ENCODE measurements at regions not wholly inside any gene's neighbourhood (a gene's known extent, or its start where the extent isn't known, plus 50 kb on each side); places are given as distances from the start of the nearest gene placed in this dataset.

DNA sequence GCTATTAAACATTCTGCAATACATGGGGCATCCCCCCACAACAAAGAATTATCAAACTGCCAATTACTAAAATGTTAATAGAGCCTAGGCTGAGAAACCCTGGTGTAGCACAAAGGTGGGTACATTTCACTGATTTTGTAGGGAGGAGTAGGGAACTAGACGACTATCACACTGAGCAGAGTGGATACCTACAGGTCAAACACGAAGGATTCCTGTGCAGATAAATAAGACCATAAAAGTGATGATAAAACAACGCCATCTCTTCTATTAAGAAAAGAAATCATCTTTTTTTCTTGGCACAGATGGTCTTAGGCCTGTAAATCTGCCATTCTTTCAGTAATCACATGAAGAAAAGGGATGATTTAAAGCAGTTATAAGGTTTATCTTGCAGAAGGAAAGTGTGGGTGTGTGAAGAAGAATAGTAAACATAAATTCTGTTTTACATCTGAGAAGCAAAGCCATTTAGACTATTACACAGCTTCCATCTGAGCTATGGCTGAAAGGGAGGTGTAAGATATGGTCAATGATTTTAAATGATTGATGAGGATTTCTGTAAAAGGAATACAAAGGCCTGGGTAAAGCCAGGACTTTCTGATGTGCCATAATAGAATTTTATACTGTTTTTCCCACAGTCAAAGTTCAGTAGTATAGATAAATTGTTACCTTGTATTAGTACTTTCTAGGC lies 429.4 kb upstream of the GOT2 start:
- TF ChIP-seq, protein P1, sequence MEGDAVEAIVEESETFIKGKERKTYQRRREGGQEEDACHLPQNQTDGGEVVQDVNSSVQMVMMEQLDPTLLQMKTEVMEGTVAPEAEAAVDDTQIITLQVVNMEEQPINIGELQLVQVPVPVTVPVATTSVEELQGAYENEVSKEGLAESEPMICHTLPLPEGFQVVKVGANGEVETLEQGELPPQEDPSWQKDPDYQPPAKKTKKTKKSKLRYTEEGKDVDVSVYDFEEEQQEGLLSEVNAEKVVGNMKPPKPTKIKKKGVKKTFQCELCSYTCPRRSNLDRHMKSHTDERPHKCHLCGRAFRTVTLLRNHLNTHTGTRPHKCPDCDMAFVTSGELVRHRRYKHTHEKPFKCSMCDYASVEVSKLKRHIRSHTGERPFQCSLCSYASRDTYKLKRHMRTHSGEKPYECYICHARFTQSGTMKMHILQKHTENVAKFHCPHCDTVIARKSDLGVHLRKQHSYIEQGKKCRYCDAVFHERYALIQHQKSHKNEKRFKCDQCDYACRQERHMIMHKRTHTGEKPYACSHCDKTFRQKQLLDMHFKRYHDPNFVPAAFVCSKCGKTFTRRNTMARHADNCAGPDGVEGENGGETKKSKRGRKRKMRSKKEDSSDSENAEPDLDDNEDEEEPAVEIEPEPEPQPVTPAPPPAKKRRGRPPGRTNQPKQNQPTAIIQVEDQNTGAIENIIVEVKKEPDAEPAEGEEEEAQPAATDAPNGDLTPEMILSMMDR (IDR thresholded peaks at IDR 0.05; ENCODE audit: poor library complexity, severe bottlenecking): no peak
- TF ChIP-seq EP300 (conservative IDR thresholded peaks at IDR 0.05; ENCODE audit: poor library complexity, severe bottlenecking) (no peak), EZH2 (IDR thresholded peaks at IDR 0.05; ENCODE audit: borderline replicate concordance, insufficient read depth, low read length, poor library complexity, severe bottlenecking) (no peak), SMC3 (conservative IDR thresholded peaks at IDR 0.05; ENCODE audit: poor library complexity) (no peak), RAD21 (conservative IDR thresholded peaks at IDR 0.05) (no peak), POLR2AphosphoS5 (IDR thresholded peaks at IDR 0.05) (no peak)

All from neural cell (in vitro differentiated cells).